ENCODE measurements at regions not wholly inside any gene's neighbourhood (a gene's known extent, or its start where the extent isn't known, plus 50 kb on each side); places are given as distances from the start of the nearest gene placed in this dataset.

- TF ChIP-seq, protein P1, sequence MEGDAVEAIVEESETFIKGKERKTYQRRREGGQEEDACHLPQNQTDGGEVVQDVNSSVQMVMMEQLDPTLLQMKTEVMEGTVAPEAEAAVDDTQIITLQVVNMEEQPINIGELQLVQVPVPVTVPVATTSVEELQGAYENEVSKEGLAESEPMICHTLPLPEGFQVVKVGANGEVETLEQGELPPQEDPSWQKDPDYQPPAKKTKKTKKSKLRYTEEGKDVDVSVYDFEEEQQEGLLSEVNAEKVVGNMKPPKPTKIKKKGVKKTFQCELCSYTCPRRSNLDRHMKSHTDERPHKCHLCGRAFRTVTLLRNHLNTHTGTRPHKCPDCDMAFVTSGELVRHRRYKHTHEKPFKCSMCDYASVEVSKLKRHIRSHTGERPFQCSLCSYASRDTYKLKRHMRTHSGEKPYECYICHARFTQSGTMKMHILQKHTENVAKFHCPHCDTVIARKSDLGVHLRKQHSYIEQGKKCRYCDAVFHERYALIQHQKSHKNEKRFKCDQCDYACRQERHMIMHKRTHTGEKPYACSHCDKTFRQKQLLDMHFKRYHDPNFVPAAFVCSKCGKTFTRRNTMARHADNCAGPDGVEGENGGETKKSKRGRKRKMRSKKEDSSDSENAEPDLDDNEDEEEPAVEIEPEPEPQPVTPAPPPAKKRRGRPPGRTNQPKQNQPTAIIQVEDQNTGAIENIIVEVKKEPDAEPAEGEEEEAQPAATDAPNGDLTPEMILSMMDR (IDR thresholded peaks at IDR 0.05; ENCODE audit: extremely low read depth in 1 of 2, insufficient read depth in 1 of 2, low read depth in 1 of 2, low read length in 2 of 2): no peak
- TF ChIP-seq GATA2 (IDR thresholded peaks at IDR 0.05; ENCODE audit: insufficient read depth, insufficient read length, low read depth, low read length): no peak
- TF ChIP-seq POLR2A (IDR thresholded peaks at IDR 0.05; ENCODE audit: low read depth, low read length): no peak
- TF ChIP-seq EZH2 (IDR thresholded peaks at IDR 0.05; ENCODE audit: borderline replicate concordance, low read depth, low read length, severe bottlenecking): no peak
- TF ChIP-seq POLR2AphosphoS5 (IDR thresholded peaks at IDR 0.05; ENCODE audit: insufficient read depth, low read depth, low read length): no peak
These were observed 327.2 kb upstream of the DIPK2B start for GRCh38 chrX:45527834-45528233.
